Type B pancreatic cell (in vitro differentiated cells): ENCODE measurements at regions not wholly inside any gene's neighbourhood (a gene's known extent, or its start where the extent isn't known, plus 50 kb on each side); places are given as distances from the start of the nearest gene placed in this dataset.
A peak's percentile ranks its signal among the peaks of the same experiment; 100 is the strongest.

Experiments
- DNase-seq: peaks from one replicate; pipeline ENCODE4 v3.0.0; 2021; ENCODE audit warnings: mixed read lengths; ENCODE audit not compliant: unreplicated experiment; ENCODE audit errors: extremely low spot score
- H3K27ac Mint-ChIP-seq: 2 replicates; pipeline ENCODE4 v1.8.0; 2021; ENCODE audit warnings: mild to moderate bottlenecking, mixed read lengths
- H3K27me3 Mint-ChIP-seq: 2 replicates; pipeline ENCODE4 v1.8.0; 2021; ENCODE audit warnings: mixed read lengths
- H3K36me3 Mint-ChIP-seq: 2 replicates; pipeline ENCODE4 v1.8.0; 2021; ENCODE audit warnings: mixed read lengths
- H3K4me1 Mint-ChIP-seq: one replicate; pipeline ENCODE4 v1.8.0; 2021; ENCODE audit warnings: mixed read lengths; ENCODE audit not compliant: unreplicated experiment
- H3K4me3 Mint-ChIP-seq: 2 replicates; pipeline ENCODE4 v1.8.0; 2021; ENCODE audit warnings: mild to moderate bottlenecking, mixed read lengths
- H3K9me3 Mint-ChIP-seq: 2 replicates; pipeline ENCODE4 v1.8.0; 2021; ENCODE audit warnings: mixed read lengths
- CTCF ChIP-seq: fragments of 200-600 bp; sonication (generic); conservative IDR thresholded peaks from 2 replicates; pipeline ENCODE4 v1.5.0; 2021; ENCODE audit warnings: antibody characterized with exemption, mild to moderate bottlenecking

GRCh38 chr20:22914291-22914690, 120.8 kb upstream of the SSTR4 start:
- no peak for DNase-seq
- H3K36me3 Mint-ChIP-seq, result no peaks in the 10 kb centered on the region
- no peaks in the 10 kb centered on the region for H3K9me3 Mint-ChIP-seq
- no peak for TF ChIP-seq CTCF
- no peaks in the 10 kb centered on the region for H3K4me1 Mint-ChIP-seq
- peaks cover 48% of the 10 kb centered on the region for H3K27me3 Mint-ChIP-seq
- H3K27ac Mint-ChIP-seq, result no peak overlapping the region
- H3K4me3 Mint-ChIP-seq, result no peak overlapping the region

- H3K27me3 Mint-ChIP-seq, result peaks cover 54% of the 10 kb centered on the region
- no peak for DNase-seq
- no peak overlapping the region for H3K4me3 Mint-ChIP-seq
- TF ChIP-seq CTCF, result no peak
- H3K9me3 Mint-ChIP-seq, result no peaks in the 10 kb centered on the region
- no peaks in the 10 kb centered on the region for H3K4me1 Mint-ChIP-seq
- no peaks in the 10 kb centered on the region for H3K36me3 Mint-ChIP-seq
- H3K27ac Mint-ChIP-seq, result no peak overlapping the region
Observed at GRCh38 chr20:22915512-22915911, 119.6 kb upstream of the SSTR4 start.

GRCh38 chr20:22916021-22916842, 118.9 kb upstream of the SSTR4 start:
- Mint-ChIP-seq H3K4me3 (no peak overlapping the region), H3K9me3 (no peaks in the 10 kb centered on the region), H3K4me1 (peaks cover 4% of the 10 kb centered on the region), H3K36me3 (no peaks in the 10 kb centered on the region), H3K27ac (no peak overlapping the region), H3K27me3 (peaks cover 52% of the 10 kb centered on the region)
- no peak for TF ChIP-seq CTCF
- DNase-seq, result no peak

- no peaks in the 10 kb centered on the region for H3K36me3 Mint-ChIP-seq
- H3K9me3 Mint-ChIP-seq, result no peaks in the 10 kb centered on the region
- H3K4me3 Mint-ChIP-seq, result no peak overlapping the region
- DNase-seq, result no peak
- peaks cover 62% of the 10 kb centered on the region for H3K27me3 Mint-ChIP-seq
- peaks cover 8% of the 10 kb centered on the region for H3K4me1 Mint-ChIP-seq
- no peak overlapping the region for H3K27ac Mint-ChIP-seq
- TF ChIP-seq CTCF, result no peak
Observed at GRCh38 chr20:22918286-22918983, 116.7 kb upstream of the SSTR4 start.

GRCh38 chr20:22920898-22921297, 114.2 kb upstream of the SSTR4 start:
- H3K27ac Mint-ChIP-seq, result peak overlapping the region; percentile 73
- TF ChIP-seq CTCF, result no peak
- peaks cover 64% of the 10 kb centered on the region for H3K27me3 Mint-ChIP-seq
- no peaks in the 10 kb centered on the region for H3K9me3 Mint-ChIP-seq
- peaks cover 13% of the 10 kb centered on the region for H3K4me1 Mint-ChIP-seq
- peak overlapping the region; percentile 10 for H3K4me3 Mint-ChIP-seq
- no peak for DNase-seq
- H3K36me3 Mint-ChIP-seq, result no peaks in the 10 kb centered on the region
